Gastroesophageal sphincter (tissue), 3 donors: ENCODE measurements at regions not wholly inside any gene's neighbourhood (a gene's known extent, or its start where the extent isn't known, plus 50 kb on each side); places are given as distances from the start of the nearest gene placed in this dataset.

Source experiments
- POLR2A ChIP-seq, 2 donors: fragments of 450-650 bp; IDR thresholded peaks; one replicate each; pipeline ENCODE4 v1.6.1; 2017; ENCODE audit warnings: antibody characterized with exemption in 2 of 2, mild to moderate bottlenecking in 2 of 2, moderate library complexity in 1 of 2
- TF ChIP-seq, protein P1 (sequence below), 4 experiments: fragments of 200-600 bp in 2 of 4; fragments of 450-650 bp in 2 of 4; sonication (generic) in 1 of 4; IDR thresholded peaks; one replicate each; pipeline ENCODE4 v1.5.1; 2017 to 2019; ENCODE audit warnings: antibody characterized with exemption in 4 of 4, mild to moderate bottlenecking in 2 of 4, moderate library complexity in 2 of 4

DNA sequence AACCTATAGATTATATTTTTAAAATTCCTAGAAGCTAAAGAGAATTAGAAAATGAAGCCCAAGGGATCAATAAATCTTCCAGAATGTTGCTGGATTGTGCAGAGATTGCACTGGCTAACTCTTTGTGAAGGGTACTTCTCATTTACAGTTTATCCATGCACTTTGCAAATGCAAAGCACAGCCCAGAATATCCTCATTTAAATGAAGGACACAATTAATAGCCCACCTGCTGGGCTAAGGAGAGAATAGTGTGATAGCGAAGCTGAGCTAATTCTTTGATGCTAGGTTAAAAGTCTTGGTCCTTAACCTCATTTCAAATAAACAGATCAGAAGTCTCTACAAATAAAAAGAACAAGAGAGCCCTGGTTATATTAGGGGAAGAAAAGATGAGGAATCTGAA lies 72.5 kb downstream of the SMPDL3A start:
- TF ChIP-seq, protein P1, sequence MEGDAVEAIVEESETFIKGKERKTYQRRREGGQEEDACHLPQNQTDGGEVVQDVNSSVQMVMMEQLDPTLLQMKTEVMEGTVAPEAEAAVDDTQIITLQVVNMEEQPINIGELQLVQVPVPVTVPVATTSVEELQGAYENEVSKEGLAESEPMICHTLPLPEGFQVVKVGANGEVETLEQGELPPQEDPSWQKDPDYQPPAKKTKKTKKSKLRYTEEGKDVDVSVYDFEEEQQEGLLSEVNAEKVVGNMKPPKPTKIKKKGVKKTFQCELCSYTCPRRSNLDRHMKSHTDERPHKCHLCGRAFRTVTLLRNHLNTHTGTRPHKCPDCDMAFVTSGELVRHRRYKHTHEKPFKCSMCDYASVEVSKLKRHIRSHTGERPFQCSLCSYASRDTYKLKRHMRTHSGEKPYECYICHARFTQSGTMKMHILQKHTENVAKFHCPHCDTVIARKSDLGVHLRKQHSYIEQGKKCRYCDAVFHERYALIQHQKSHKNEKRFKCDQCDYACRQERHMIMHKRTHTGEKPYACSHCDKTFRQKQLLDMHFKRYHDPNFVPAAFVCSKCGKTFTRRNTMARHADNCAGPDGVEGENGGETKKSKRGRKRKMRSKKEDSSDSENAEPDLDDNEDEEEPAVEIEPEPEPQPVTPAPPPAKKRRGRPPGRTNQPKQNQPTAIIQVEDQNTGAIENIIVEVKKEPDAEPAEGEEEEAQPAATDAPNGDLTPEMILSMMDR (IDR thresholded peaks at IDR 0.05): no peak
- TF ChIP-seq POLR2A (IDR thresholded peaks at IDR 0.05): no peak
